ENCODE measurements at regions not wholly inside any gene's neighbourhood (a gene's known extent, or its start where the extent isn't known, plus 50 kb on each side); places are given as distances from the start of the nearest gene placed in this dataset.

- TF ChIP-seq EZH2 (IDR thresholded peaks at IDR 0.05; ENCODE audit: borderline replicate concordance, insufficient read depth, low read depth, low read length, poor library complexity, severe bottlenecking) (no peak), CTCF (IDR thresholded peaks at IDR 0.05) (no peak)
Observed at GRCh38 chr12:81815611-81816010, 56.5 kb upstream of the PPFIA2 start.
